ENCODE measurements at regions not wholly inside any gene's neighbourhood (a gene's known extent, or its start where the extent isn't known, plus 50 kb on each side); places are given as distances from the start of the nearest gene placed in this dataset.
A peak's percentile ranks its signal among the peaks of the same experiment; 100 is the strongest.
"Not testable (repeated sequence)": the region's sequence is repeated elsewhere in the genome, so short reads cannot be mapped to it uniquely, and the experiment has no call there.

DNA sequence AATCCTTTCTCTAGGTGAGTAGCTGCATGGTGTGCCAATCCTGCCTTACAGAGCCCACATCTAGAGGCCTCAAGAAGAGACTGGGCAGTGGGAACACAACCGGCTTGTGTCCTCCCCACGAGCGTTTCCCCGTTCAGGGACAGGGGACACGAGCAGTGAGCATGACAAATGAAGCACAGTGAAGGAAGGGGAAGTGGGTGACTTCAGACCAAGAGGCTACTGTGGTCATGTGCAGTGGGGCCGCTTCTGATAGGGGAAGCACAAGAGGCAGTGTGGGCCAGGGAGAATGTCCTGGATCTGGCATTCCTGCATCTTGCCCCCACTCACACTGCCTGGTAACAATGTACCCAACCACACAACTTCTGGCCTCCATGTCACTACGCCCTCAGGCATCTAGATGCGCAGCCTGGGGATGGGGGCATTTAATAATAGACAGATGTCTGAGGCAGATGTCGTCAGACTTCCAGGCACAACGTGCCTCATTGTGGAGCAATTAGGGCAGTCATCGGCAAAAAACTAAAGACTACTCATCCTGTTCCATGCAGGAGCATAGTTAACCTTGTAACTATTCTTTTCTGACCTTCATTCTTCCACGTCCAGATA lies 155.6 kb upstream of the NBPF11 start:
- peaks cover 7 to 22% of the 10 kb centered on the region in 2 experiments for H3K27me3 ChIP-seq (ENCODE audit: control insufficient read depth in 2 of 2, insufficient read depth in 2 of 2, low read length in 2 of 2)
- no peak overlapping the region for H3K4me3 ChIP-seq
- no peak overlapping the region for H2AFZ ChIP-seq (ENCODE audit: low read depth, low read length)
- no peaks in the 10 kb centered on the region for H3K9me1 ChIP-seq (ENCODE audit: control insufficient read depth, insufficient read depth, low read length)
- no peak overlapping the region for H3K9ac ChIP-seq (ENCODE audit: insufficient read depth in 1 of 2, low read depth in 2 of 2, low read length in 2 of 2)
- no peak for FAIRE-seq
- no peak for ATAC-seq
- in situ Hi-C loops (cut with MboI) (no loop called here), intact Hi-C loops (cut with micrococcal nuclease) (no loop called here)
- ChIA-PET CTCF (ENCODE audit: low intra/inter-chr PET ratio) (no interaction called here), POLR2A (no interaction called here)
- WGBS (ENCODE audit: insufficient coverage, low coverage, missing lambda C conversion rate) = 5% methylated on average over 12 of the region's 12 CpGs
- no peak overlapping the region for H3K27ac ChIP-seq (ENCODE audit: extremely low read depth, low read depth, low read length)
- 0 out of 2 replicates have a peak, but pooled peaks cover 8% of the 10 kb centered on the region for H3K9me3 ChIP-seq (replicated peaks; ENCODE audit: control insufficient read depth, insufficient read depth, low read depth, low read length)
- TF ChIP-seq SMARCA5 (IDR thresholded peaks at IDR 0.05) = no peak
- 0 out of 2 replicates have a peak, but pooled peaks have one; percentile 45 for TF ChIP-seq L3MBTL2 (IDR thresholded peaks at IDR 0.05)
- no peak for TF ChIP-seq HSF4 (CRISPR knock-in tag; IDR thresholded peaks at IDR 0.05; ENCODE audit: borderline replicate concordance)
- peak; percentile 67; the same call in 1 of the 2 replicates for TF ChIP-seq SPI1 (IDR thresholded peaks at IDR 0.05; ENCODE audit: borderline replicate concordance, low read depth, low read length)
- TF ChIP-seq NFE2L1 (tag; IDR thresholded peaks at IDR 0.05; ENCODE audit: borderline replicate concordance, low read depth) = no peak
- 0 out of 2 replicates have a peak, but pooled peaks have one; percentile 29 for TF ChIP-seq BHLHE40 (IDR thresholded peaks at IDR 0.05; ENCODE audit: low read length)
- no TSS peak for BruUV-seq (replicated peaks)
- H3K79me2 ChIP-seq (ENCODE audit: control insufficient read depth, insufficient read depth, low read length) = no peaks in the 10 kb centered on the region
- no peak overlapping the region for H3K4me2 ChIP-seq (ENCODE audit: insufficient read depth, low read length)
- no peak for DNase-seq (ENCODE audit: extremely low read depth in 1 of 4, low spot score in 3 of 4)
- peaks cover 0 to 4% of the 10 kb centered on the region in 2 experiments; a peak in 3 of 5 replicates for H3K4me1 ChIP-seq (replicated peaks in 1 of 2; ENCODE audit: control insufficient read depth in 2 of 2, insufficient read depth in 2 of 2, low read length in 2 of 2)
- H4K20me1 ChIP-seq (replicated peaks; ENCODE audit: control insufficient read depth, insufficient read depth, low read length) = no peaks in the 10 kb centered on the region
- H3K36me3 ChIP-seq (ENCODE audit: control insufficient read depth, insufficient read depth, low read length) = no peaks in the 10 kb centered on the region

- H3K27me3 ChIP-seq (ENCODE audit: control insufficient read depth in 2 of 2, insufficient read depth in 2 of 2, low read length in 2 of 2) = peaks cover 7 to 17% of the 10 kb centered on the region in 2 experiments
- H3K4me2 ChIP-seq (ENCODE audit: insufficient read depth, low read length); POLR2A ChIA-PET; H3K4me1 ChIP-seq (replicated peaks in 1 of 2; ENCODE audit: control insufficient read depth in 2 of 2, insufficient read depth in 2 of 2, low read length in 2 of 2); CTCF ChIA-PET (ENCODE audit: low intra/inter-chr PET ratio); BruUV-seq (replicated peaks); in situ Hi-C loops (cut with MboI); H3K9me1 ChIP-seq (ENCODE audit: control insufficient read depth, insufficient read depth, low read length); H3K4me3 ChIP-seq; DNase-seq (ENCODE audit: extremely low read depth in 1 of 4, low spot score in 3 of 4); intact Hi-C loops (cut with micrococcal nuclease); H3K9me3 ChIP-seq (replicated peaks; ENCODE audit: control insufficient read depth, insufficient read depth, low read depth, low read length); ATAC-seq; FAIRE-seq; H4K20me1 ChIP-seq (replicated peaks; ENCODE audit: control insufficient read depth, insufficient read depth, low read length); H3K27ac ChIP-seq (ENCODE audit: extremely low read depth, low read depth, low read length); H3K9ac ChIP-seq (ENCODE audit: insufficient read depth in 1 of 2, low read depth in 2 of 2, low read length in 2 of 2); H3K79me2 ChIP-seq (ENCODE audit: control insufficient read depth, insufficient read depth, low read length); H3K36me3 ChIP-seq (ENCODE audit: control insufficient read depth, insufficient read depth, low read length); H2AFZ ChIP-seq (ENCODE audit: low read depth, low read length); TF ChIP-seq ATF3 (CRISPR knock-in tag; conservative IDR thresholded peaks at IDR 0.05); CEBPG (CRISPR knock-in tag; IDR thresholded peaks at IDR 0.05): not testable (repeated sequence)
- WGBS (ENCODE audit: insufficient coverage, low coverage, missing lambda C conversion rate) = 15% methylated on average over 4 of the region's 4 CpGs
- TF ChIP-seq DMBX1 (CRISPR knock-in tag; IDR thresholded peaks at IDR 0.05; ENCODE audit: borderline replicate concordance) (peak; percentile 20; the same call in 1 of the 2 replicates), L3MBTL2 (IDR thresholded peaks at IDR 0.05) (peak; percentile 16; the same call in 1 of the 2 replicates), ATF3 (IDR thresholded peaks at IDR 0.05) (peak; percentile 49; the same call in 1 of the 2 replicates), CEBPG (tag; conservative IDR thresholded peaks at IDR 0.05 in 1 of 2, IDR thresholded peaks at IDR 0.05 in 1 of 2) (peak; percentile 24 to 77; a peak in 3 of 4 replicates)
These were observed 152.9 kb upstream of the NBPF11 start for GRCh38 chr1:148304935-148305334.

Data from K562 (cell line).